Left lung (tissue), 4 donors: ENCODE measurements at regions not wholly inside any gene's neighbourhood (a gene's known extent, or its start where the extent isn't known, plus 50 kb on each side); places are given as distances from the start of the nearest gene placed in this dataset.
A peak's percentile ranks its signal among the peaks of the same experiment; 100 is the strongest.

Source experiments
- ATAC-seq: fragments of 200-7000 bp; cut with Tn5 transposase; one replicate; pipeline ENCODE4 v1.9.1; 2020; ENCODE audit warnings: moderate library complexity
- DNase-seq, 4 donors: peaks; one replicate each; pipeline ENCODE4 v3.0.0-alpha.2; 2013 to 2020
- H3K27ac ChIP-seq, 2 donors: fragments of 200-600 bp; sonication (generic) in 1 of 2; one replicate each; pipeline versions ENCODE4 v1.5.0 to v1.8.0; 2020 to 2021
- H3K27me3 ChIP-seq, 2 donors: fragments of 200-600 bp; sonication (generic) in 1 of 2; one replicate each; pipeline versions ENCODE4 v1.5.0 to v1.8.0; 2020 to 2021
- H3K36me3 ChIP-seq, 2 donors: fragments of 200-600 bp; sonication (generic) in 1 of 2; one replicate each; pipeline versions ENCODE4 v1.5.0 to v1.8.0; 2020 to 2021
- H3K4me1 ChIP-seq, 2 donors: fragments of 200-600 bp; one replicate each; pipeline ENCODE4 v1.8.0; 2021
- H3K4me3 ChIP-seq, 2 donors: fragments of 200-600 bp; sonication (generic) in 1 of 2; one replicate each; pipeline versions ENCODE4 v1.5.0 to v1.8.0; 2020 to 2021; ENCODE audit warnings: mild to moderate bottlenecking in 1 of 2
- H3K9me3 ChIP-seq, 2 donors: fragments of 200-600 bp; sonication (generic) in 1 of 2; one replicate each; pipeline versions ENCODE4 v1.5.0 to v1.8.0; 2020 to 2021
- CTCF ChIP-seq, 2 donors: fragments of 200-600 bp; sonication (generic) in 1 of 2; IDR thresholded peaks; one replicate each; pipeline versions ENCODE4 v1.5.0 to v1.8.0; 2021; ENCODE audit warnings: antibody characterized with exemption in 2 of 2
- intact Hi-C, 2 donors: fragments of 100-400 bp; cut with DNase I; formaldehyde crosslinking; loops; one replicate each; pipeline versions ENCODE4 v1.11.2 to v1.14.2; 2022
- donor health status: DM: no; HTN: yes; CAD: no.
- donor health status: DM: no; HTN: no; CAD: no.

- no peak overlapping the region for H3K27ac ChIP-seq
- intact Hi-C loops: no loop called here
- no peak for ATAC-seq
- peaks cover 3 to 21% of the 10 kb centered on the region in 2 donors for H3K4me1 ChIP-seq
- no peaks in the 10 kb centered on the region for H3K36me3 ChIP-seq
- no peaks in the 10 kb centered on the region for H3K27me3 ChIP-seq
- no peak for DNase-seq
- no peak overlapping the region for H3K4me3 ChIP-seq
- H3K9me3 ChIP-seq: peaks cover 0 to 9% of the 10 kb centered on the region in 2 donors
- no peak for TF ChIP-seq CTCF (IDR thresholded peaks at IDR 0.05)
These were observed 161.7 kb downstream of the MREG start for GRCh38 chr2:215851696-215852095.

DNA sequence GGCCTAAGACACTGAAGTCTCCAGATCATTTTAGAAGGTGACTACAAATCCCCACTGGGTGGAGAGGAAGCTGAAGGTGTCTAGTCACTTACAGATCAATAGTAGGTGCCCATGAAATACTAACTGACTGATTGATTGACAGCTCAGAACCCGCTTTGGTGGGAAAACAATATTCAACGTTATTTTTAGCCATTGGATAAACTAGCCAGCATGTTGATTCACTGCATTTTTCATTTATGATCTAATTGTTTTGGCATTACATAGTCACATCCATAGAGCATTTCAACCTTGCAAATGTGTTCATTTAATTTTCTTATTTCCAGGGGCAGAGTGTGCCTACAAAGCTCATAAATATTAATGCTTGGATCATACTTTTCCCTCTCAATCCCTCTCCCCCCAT lies 162.3 kb downstream of the MREG start:
- Histone ChIP-seq H3K4me1 (peaks cover 3 to 27% of the 10 kb centered on the region in 2 donors), H3K27ac (peak overlapping the region in 1 of 2 donors; percentile 15), H3K4me3 (no peak overlapping the region), H3K27me3 (no peaks in the 10 kb centered on the region), H3K36me3 (no peaks in the 10 kb centered on the region), H3K9me3 (peaks cover 0 to 9% of the 10 kb centered on the region in 2 donors)
- intact Hi-C loops: no loop called here
- ATAC-seq (peak; percentile 17), DNase-seq (no peak)
- TF ChIP-seq CTCF (IDR thresholded peaks at IDR 0.05): no peak

- ATAC-seq: no peak
- Histone ChIP-seq H3K36me3 (no peaks in the 10 kb centered on the region), H3K4me1 (peaks cover 3 to 31% of the 10 kb centered on the region in 2 donors), H3K27me3 (no peaks in the 10 kb centered on the region), H3K9me3 (peaks cover 0 to 9% of the 10 kb centered on the region in 2 donors), H3K4me3 (no peak overlapping the region), H3K27ac (peak overlapping the region in 1 of 2 donors; percentile 14)
- intact Hi-C loops: no loop called here
- DNase-seq: no peak
- no peak for TF ChIP-seq CTCF (IDR thresholded peaks at IDR 0.05)
These were observed 163.0 kb downstream of the MREG start for GRCh38 chr2:215850380-215850779.

GRCh38 chr2:215849771-215850170 lies 163.6 kb downstream of the MREG start:
- intact Hi-C loops: no loop called here
- H3K36me3 ChIP-seq: no peaks in the 10 kb centered on the region
- TF ChIP-seq CTCF (IDR thresholded peaks at IDR 0.05): no peak
- peaks cover 3 to 31% of the 10 kb centered on the region in 2 donors for H3K4me1 ChIP-seq
- H3K9me3 ChIP-seq: peaks cover 0 to 9% of the 10 kb centered on the region in 2 donors
- H3K27me3 ChIP-seq: no peaks in the 10 kb centered on the region
- no peak for DNase-seq
- H3K4me3 ChIP-seq: no peak overlapping the region
- H3K27ac ChIP-seq: no peak overlapping the region
- no peak for ATAC-seq

DNA sequence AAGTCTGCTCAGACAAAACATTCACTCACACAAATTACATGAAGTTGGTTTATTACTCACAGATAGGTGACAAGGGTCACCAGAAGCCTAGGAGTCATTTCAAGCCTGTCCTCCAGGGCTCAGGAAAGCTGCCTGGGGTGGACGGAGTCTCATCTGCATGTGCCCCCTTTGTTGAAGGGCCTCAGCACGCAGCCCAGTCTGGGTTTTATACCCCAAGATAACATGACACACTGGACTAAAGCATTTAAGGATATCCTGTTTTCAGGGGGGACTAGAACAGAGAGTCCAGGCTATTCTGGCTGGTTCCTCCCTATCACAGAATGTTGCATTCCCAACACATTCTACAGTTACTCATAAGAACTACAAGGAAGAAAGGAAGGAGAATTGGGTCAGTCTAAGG lies 164.7 kb downstream of the MREG start:
- ATAC-seq: no peak
- no peak for TF ChIP-seq CTCF (IDR thresholded peaks at IDR 0.05)
- Histone ChIP-seq H3K27ac (no peak overlapping the region), H3K9me3 (peaks cover 0 to 7% of the 10 kb centered on the region in 2 donors), H3K4me3 (no peak overlapping the region), H3K4me1 (peaks cover 3 to 31% of the 10 kb centered on the region in 2 donors), H3K36me3 (no peaks in the 10 kb centered on the region), H3K27me3 (no peaks in the 10 kb centered on the region)
- intact Hi-C loops: no loop called here
- DNase-seq: no peak
